ENCODE measurements at regions not wholly inside any gene's neighbourhood (a gene's known extent, or its start where the extent isn't known, plus 50 kb on each side); places are given as distances from the start of the nearest gene placed in this dataset.
A peak's percentile ranks its signal among the peaks of the same experiment; 100 is the strongest.

DNA sequence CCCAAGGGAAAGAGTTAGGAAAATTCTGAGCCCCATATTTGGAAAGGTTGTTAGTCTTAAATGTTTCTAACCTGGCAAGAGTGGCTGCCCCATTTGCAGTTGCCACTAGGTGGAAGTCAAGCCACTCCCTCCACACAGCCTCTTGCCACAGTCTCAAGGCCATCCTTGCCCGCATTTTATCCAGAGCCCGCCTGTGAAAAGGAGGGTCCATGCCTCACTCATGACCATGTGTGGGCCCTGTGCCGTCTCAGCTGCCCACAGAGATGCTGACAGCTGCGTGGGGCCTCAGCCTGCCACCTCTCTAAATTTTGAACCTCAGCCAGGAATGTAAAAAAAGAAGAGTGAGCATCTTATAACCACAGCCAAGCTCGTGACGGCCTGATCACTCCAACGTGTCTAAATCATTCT is 201.5 kb upstream of the FAM241A start:
- TF ChIP-seq EZH2phosphoT487 (IDR thresholded peaks at IDR 0.05; ENCODE audit: borderline replicate concordance, low read depth, low read length): no peak
- TF ChIP-seq, protein P1, sequence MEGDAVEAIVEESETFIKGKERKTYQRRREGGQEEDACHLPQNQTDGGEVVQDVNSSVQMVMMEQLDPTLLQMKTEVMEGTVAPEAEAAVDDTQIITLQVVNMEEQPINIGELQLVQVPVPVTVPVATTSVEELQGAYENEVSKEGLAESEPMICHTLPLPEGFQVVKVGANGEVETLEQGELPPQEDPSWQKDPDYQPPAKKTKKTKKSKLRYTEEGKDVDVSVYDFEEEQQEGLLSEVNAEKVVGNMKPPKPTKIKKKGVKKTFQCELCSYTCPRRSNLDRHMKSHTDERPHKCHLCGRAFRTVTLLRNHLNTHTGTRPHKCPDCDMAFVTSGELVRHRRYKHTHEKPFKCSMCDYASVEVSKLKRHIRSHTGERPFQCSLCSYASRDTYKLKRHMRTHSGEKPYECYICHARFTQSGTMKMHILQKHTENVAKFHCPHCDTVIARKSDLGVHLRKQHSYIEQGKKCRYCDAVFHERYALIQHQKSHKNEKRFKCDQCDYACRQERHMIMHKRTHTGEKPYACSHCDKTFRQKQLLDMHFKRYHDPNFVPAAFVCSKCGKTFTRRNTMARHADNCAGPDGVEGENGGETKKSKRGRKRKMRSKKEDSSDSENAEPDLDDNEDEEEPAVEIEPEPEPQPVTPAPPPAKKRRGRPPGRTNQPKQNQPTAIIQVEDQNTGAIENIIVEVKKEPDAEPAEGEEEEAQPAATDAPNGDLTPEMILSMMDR (conservative IDR thresholded peaks at IDR 0.05; ENCODE audit: low read length): peak; percentile 64
- Histone ChIP-seq H3K4me3 (ENCODE audit: low read depth, low read length, poor library complexity, severe bottlenecking) (no peak overlapping the region), H3K4me2 (ENCODE audit: low read length) (no peak overlapping the region), H3K9me3 (ENCODE audit: low read length) (no peaks in the 10 kb centered on the region), H3K4me1 (ENCODE audit: insufficient read depth, low read length, poor library complexity, severe bottlenecking) (no peaks in the 10 kb centered on the region), H3K79me2 (ENCODE audit: insufficient read depth, low read depth, low read length) (no peaks in the 10 kb centered on the region), H3K27ac (ENCODE audit: low read depth, low read length, poor library complexity, severe bottlenecking) (no peak overlapping the region), H2AFZ (ENCODE audit: low read length) (0 out of 2 replicates have a peak overlapping the region, but pooled peaks have one; percentile 43), H4K20me1 (ENCODE audit: insufficient read depth, low read length) (no peaks in the 10 kb centered on the region), H3K9me2 (ENCODE audit: insufficient read depth, low read length) (no peaks in the 10 kb centered on the region), H3K36me3 (ENCODE audit: insufficient read depth, low read length) (no peaks in the 10 kb centered on the region)
- ChIA-PET CTCF (ENCODE audit: unreplicated experiment) (no interaction called here), POLR2A (interaction anchor here (0.9 to 2.2 kb wide), 4 partner anchors 10 to 19 kb away, joined by 3 to 5 read pairs (median 4); no protein-coding TSS in a partner anchor)
- DNase-seq (ENCODE audit: low spot score): peak; percentile 20
- no TSS peak for BruUV-seq (replicated peaks)
- intact Hi-C loops (cut with micrococcal nuclease; ENCODE audit: unreplicated experiment): loop anchor here (5.0 kb wide), 1 partner anchor 89 kb away; no protein-coding TSS in a partner anchor

DNA sequence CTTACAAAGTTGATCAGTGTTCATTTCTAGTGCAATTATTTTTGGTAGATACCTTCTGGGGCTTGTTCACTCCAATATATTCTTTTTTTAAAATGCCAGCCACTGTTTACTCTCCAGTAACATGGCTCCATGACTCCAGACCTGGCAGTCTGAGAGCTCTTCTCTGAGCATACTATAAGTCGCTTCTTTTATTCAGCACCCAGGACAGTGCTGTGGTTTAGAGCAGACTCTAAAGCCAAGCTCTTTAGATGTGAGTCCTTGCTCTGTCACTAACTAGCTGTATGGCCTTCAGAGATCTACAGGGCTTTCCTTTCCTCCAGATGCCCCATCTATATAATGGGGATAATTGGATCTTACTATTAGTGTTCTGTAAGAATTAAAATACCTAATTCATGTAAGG is 200.2 kb upstream of the FAM241A start:
- Histone ChIP-seq H3K4me3 (ENCODE audit: low read depth, low read length, poor library complexity, severe bottlenecking) (no peak overlapping the region), H3K9me3 (ENCODE audit: low read length) (no peaks in the 10 kb centered on the region), H3K4me2 (ENCODE audit: low read length) (no peak overlapping the region), H4K20me1 (ENCODE audit: insufficient read depth, low read length) (no peaks in the 10 kb centered on the region), H3K36me3 (ENCODE audit: insufficient read depth, low read length) (no peaks in the 10 kb centered on the region), H3K79me2 (ENCODE audit: insufficient read depth, low read depth, low read length) (no peaks in the 10 kb centered on the region), H3K27ac (ENCODE audit: low read depth, low read length, poor library complexity, severe bottlenecking) (no peak overlapping the region), H3K4me1 (ENCODE audit: insufficient read depth, low read length, poor library complexity, severe bottlenecking) (no peaks in the 10 kb centered on the region), H3K9me2 (ENCODE audit: insufficient read depth, low read length) (no peaks in the 10 kb centered on the region), H2AFZ (ENCODE audit: low read length) (no peak overlapping the region)
- POLR2A ChIA-PET: interaction anchor here (0.9 to 2.2 kb wide), 5 partner anchors 8 to 18 kb away, joined by 3 to 5 read pairs (median 5); no protein-coding TSS in a partner anchor
- TF ChIP-seq, protein P1 (conservative IDR thresholded peaks at IDR 0.05; ENCODE audit: low read length): no peak
- TF ChIP-seq EZH2phosphoT487 (IDR thresholded peaks at IDR 0.05; ENCODE audit: borderline replicate concordance, low read depth, low read length): no peak
- no peak for DNase-seq (ENCODE audit: low spot score)
- BruUV-seq (replicated peaks): no TSS peak
- CTCF ChIA-PET (ENCODE audit: unreplicated experiment): no interaction called here
- intact Hi-C loops (cut with micrococcal nuclease; ENCODE audit: unreplicated experiment): no loop called here

DNA sequence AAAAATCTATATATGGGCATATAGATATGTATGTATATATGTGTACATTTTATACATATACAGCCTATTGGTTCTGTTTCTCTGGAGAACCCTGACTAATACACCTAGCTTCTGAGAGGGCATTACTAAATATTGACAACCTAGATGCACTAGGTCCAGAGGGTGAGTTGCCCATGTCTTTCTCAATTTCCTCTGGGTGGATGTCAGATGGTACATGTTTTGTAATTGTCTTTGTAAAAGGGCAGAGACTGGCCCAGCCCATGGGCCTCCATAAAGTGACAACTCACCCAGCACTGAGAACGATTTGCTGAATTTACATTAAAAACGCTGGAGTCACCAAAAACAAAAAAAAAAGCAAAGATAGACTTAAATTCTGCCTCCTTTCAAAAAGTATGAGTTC is 198.5 kb upstream of the FAM241A start:
- Histone ChIP-seq H3K9me2 (ENCODE audit: insufficient read depth, low read length) (no peaks in the 10 kb centered on the region), H3K4me2 (ENCODE audit: low read length) (no peak overlapping the region), H3K9me3 (ENCODE audit: low read length) (no peaks in the 10 kb centered on the region), H4K20me1 (ENCODE audit: insufficient read depth, low read length) (no peaks in the 10 kb centered on the region), H2AFZ (ENCODE audit: low read length) (no peak overlapping the region), H3K36me3 (ENCODE audit: insufficient read depth, low read length) (no peaks in the 10 kb centered on the region), H3K27ac (ENCODE audit: low read depth, low read length, poor library complexity, severe bottlenecking) (no peak overlapping the region), H3K4me1 (ENCODE audit: insufficient read depth, low read length, poor library complexity, severe bottlenecking) (no peaks in the 10 kb centered on the region), H3K4me3 (ENCODE audit: low read depth, low read length, poor library complexity, severe bottlenecking) (no peak overlapping the region), H3K79me2 (ENCODE audit: insufficient read depth, low read depth, low read length) (no peaks in the 10 kb centered on the region)
- no peak for TF ChIP-seq EZH2phosphoT487 (IDR thresholded peaks at IDR 0.05; ENCODE audit: borderline replicate concordance, low read depth, low read length)
- intact Hi-C loops (cut with micrococcal nuclease; ENCODE audit: unreplicated experiment): no loop called here
- DNase-seq (ENCODE audit: low spot score): no peak
- ChIA-PET CTCF (ENCODE audit: unreplicated experiment) (no interaction called here), POLR2A (no interaction called here)
- BruUV-seq (replicated peaks): no TSS peak

Data from OCI-LY7 (cell line).